RWPE2 (cell line): ENCODE measurements at regions not wholly inside any gene's neighbourhood (a gene's known extent, or its start where the extent isn't known, plus 50 kb on each side); places are given as distances from the start of the nearest gene placed in this dataset.

Source experiments
- ATAC-seq: fragments of 200-7000 bp; cut with Tn5 transposase; 3 replicates; pipeline ENCODE4 v1.9.1; 2021; ENCODE audit warnings: low read depth
- DNase-seq: peaks from one replicate; pipeline ENCODE4 v3.0.0-alpha.2; 2020; ENCODE audit warnings: low spot score
- H3K27ac ChIP-seq: fragments of 450-650 bp; 2 replicates; pipeline ENCODE4 v1.5.1; 2017; ENCODE audit warnings: mild to moderate bottlenecking; ENCODE audit not compliant: poor library complexity, severe bottlenecking
- H3K27me3 ChIP-seq: fragments of 250-450 bp; sonication (Bioruptor Pico); 2 replicates; pipeline ENCODE4 v1.5.1; 2021; ENCODE audit warnings: mild to moderate bottlenecking, moderate library complexity; ENCODE audit not compliant: insufficient read depth, poor library complexity, severe bottlenecking
- H3K36me3 ChIP-seq: fragments of 250-450 bp; sonication (Bioruptor Pico); 2 replicates; pipeline ENCODE4 v1.5.1; 2020; ENCODE audit warnings: low read depth, mild to moderate bottlenecking, moderate library complexity
- H3K4me1 ChIP-seq: fragments of 250-450 bp; sonication (Bioruptor Pico); 2 replicates; pipeline ENCODE4 v1.5.1; 2021; ENCODE audit warnings: mild to moderate bottlenecking, moderate library complexity; ENCODE audit not compliant: insufficient read depth, poor library complexity, severe bottlenecking
- H3K4me3 ChIP-seq: fragments of 250-450 bp; sonication (Bioruptor Pico); 2 replicates; pipeline ENCODE4 v1.5.1; 2021; ENCODE audit warnings: mild to moderate bottlenecking, moderate library complexity; ENCODE audit not compliant: severe bottlenecking
- H3K9me3 ChIP-seq: fragments of 250-450 bp; sonication (Bioruptor Pico); 2 replicates; pipeline ENCODE4 v1.5.1; 2021; ENCODE audit warnings: mild to moderate bottlenecking, moderate library complexity; ENCODE audit not compliant: severe bottlenecking
- CTCF ChIP-seq: fragments of 450-650 bp; IDR thresholded peaks from one replicate; pipeline ENCODE4 v1.5.1; 2017; ENCODE audit warnings: mild to moderate bottlenecking, moderate library complexity; ENCODE audit not compliant: poor library complexity, severe bottlenecking

GRCh38 chr2:60614319-60614718, 60.9 kb upstream of the BCL11A start:
- Histone ChIP-seq H3K27ac (no peak overlapping the region), H3K36me3 (no peaks in the 10 kb centered on the region), H3K4me3 (no peak overlapping the region), H3K4me1 (no peaks in the 10 kb centered on the region), H3K9me3 (no peaks in the 10 kb centered on the region), H3K27me3 (peaks cover 4% of the 10 kb centered on the region)
- no peak for ATAC-seq
- no peak for TF ChIP-seq CTCF
- no peak for DNase-seq

- Histone ChIP-seq H3K9me3 (no peaks in the 10 kb centered on the region), H3K27me3 (no peaks in the 10 kb centered on the region), H3K36me3 (no peaks in the 10 kb centered on the region), H3K4me1 (no peaks in the 10 kb centered on the region), H3K4me3 (no peak overlapping the region), H3K27ac (no peak overlapping the region)
- TF ChIP-seq CTCF, result no peak
- DNase-seq (no peak), ATAC-seq (no peak)
Observed at GRCh38 chr2:60621688-60622429, 68.4 kb upstream of the BCL11A start.

GRCh38 chr2:60623040-60623439, 69.6 kb upstream of the BCL11A start:
- no peak for TF ChIP-seq CTCF
- ATAC-seq, result no peak

GRCh38 chr2:60627412-60627811, 74.0 kb upstream of the BCL11A start:
- ATAC-seq, result no peak
- no peak for TF ChIP-seq CTCF
- no peak overlapping the region for H3K4me3 ChIP-seq
- DNase-seq, result no peak
- H3K27ac ChIP-seq, result no peak overlapping the region
- H3K4me1 ChIP-seq, result no peaks in the 10 kb centered on the region
- no peaks in the 10 kb centered on the region for H3K27me3 ChIP-seq
- no peaks in the 10 kb centered on the region for H3K36me3 ChIP-seq
- H3K9me3 ChIP-seq, result no peaks in the 10 kb centered on the region

More at GRCh38 chr2:60623040-60623439, 69.6 kb upstream of the BCL11A start:
- Histone ChIP-seq H3K9me3 (no peaks in the 10 kb centered on the region), H3K4me3 (no peak overlapping the region), H3K27me3 (no peaks in the 10 kb centered on the region), H3K27ac (no peak overlapping the region), H3K36me3 (no peaks in the 10 kb centered on the region), H3K4me1 (no peaks in the 10 kb centered on the region)
- DNase-seq, result no peak

- Histone ChIP-seq H3K36me3 (no peaks in the 10 kb centered on the region), H3K27ac (no peak overlapping the region), H3K4me1 (no peaks in the 10 kb centered on the region), H3K27me3 (no peaks in the 10 kb centered on the region), H3K4me3 (no peak overlapping the region), H3K9me3 (no peaks in the 10 kb centered on the region)
- ATAC-seq, result no peak
- no peak for DNase-seq
- no peak for TF ChIP-seq CTCF
Observed at GRCh38 chr2:60628026-60628425, 74.6 kb upstream of the BCL11A start.
